ENCODE measurements at regions not wholly inside any gene's neighbourhood (a gene's known extent, or its start where the extent isn't known, plus 50 kb on each side); places are given as distances from the start of the nearest gene placed in this dataset.

GRCh38 chr16:9248162-9248561, 156.7 kb downstream of the HAPSTR1 start (continued):
- TF ChIP-seq ZNF609 (CRISPR knock-in tag; IDR thresholded peaks at IDR 0.05; ENCODE audit: borderline replicate concordance) (no peak), SMARCA4 (IDR thresholded peaks at IDR 0.05) (no peak), COPS2 (conservative IDR thresholded peaks at IDR 0.05) (no peak), ZNF140 (CRISPR knock-in tag; IDR thresholded peaks at IDR 0.05) (no peak)

- no peak for FAIRE-seq
- intact Hi-C loops (cut with micrococcal nuclease) (no loop called here), in situ Hi-C loops (cut with MboI) (no loop called here)
- no peak for TF ChIP-seq RFX5 (IDR thresholded peaks at IDR 0.05; ENCODE audit: low read depth, low read length)
- TF ChIP-seq E2F3 (CRISPR knock-in tag; IDR thresholded peaks at IDR 0.05), result no peak
- no peak for TF ChIP-seq ZFPM2 (CRISPR knock-in tag; IDR thresholded peaks at IDR 0.05)
- TF ChIP-seq SMARCC2 (IDR thresholded peaks at IDR 0.05; ENCODE audit: low read depth), result no peak
- no peak for TF ChIP-seq ZNF431 (CRISPR knock-in tag; IDR thresholded peaks at IDR 0.05)
- no peak for TF ChIP-seq KLF1 (tag; IDR thresholded peaks at IDR 0.05)
- no peak for TF ChIP-seq ZNF224 (CRISPR knock-in tag; IDR thresholded peaks at IDR 0.05)
- TF ChIP-seq SRSF9 (IDR thresholded peaks at IDR 0.05; ENCODE audit: borderline replicate concordance, low read depth, low read length), result no peak
- TF ChIP-seq CCNT2 (IDR thresholded peaks at IDR 0.05; ENCODE audit: borderline replicate concordance, extremely low read depth, insufficient read length, low read depth, low read length), result no peak
- no peak for TF ChIP-seq PPARD (CRISPR knock-in tag; IDR thresholded peaks at IDR 0.05)
- TF ChIP-seq ZMIZ1 (IDR thresholded peaks at IDR 0.05; ENCODE audit: low read depth in 2 of 2, low read length in 2 of 2), result no peak
- no peak for TF ChIP-seq ZNF551 (CRISPR knock-in tag; IDR thresholded peaks at IDR 0.05)
Measured at GRCh38 chr16:9249534-9249933, 158.1 kb downstream of the HAPSTR1 start.

More at GRCh38 chr16:9249534-9249933, 158.1 kb downstream of the HAPSTR1 start:
- H3K4me3 ChIP-seq, result no peak overlapping the region
- H3K4me2 ChIP-seq (ENCODE audit: insufficient read depth, low read length), result no peak overlapping the region
- H4K20me1 ChIP-seq (replicated peaks; ENCODE audit: control insufficient read depth, insufficient read depth, low read length), result no peaks in the 10 kb centered on the region
- 0% methylated on average over 4 of the region's 4 CpGs for WGBS (ENCODE audit: insufficient coverage, low coverage, missing lambda C conversion rate)
- H3K9me3 ChIP-seq (replicated peaks; ENCODE audit: control insufficient read depth, insufficient read depth, low read depth, low read length), result no peaks in the 10 kb centered on the region
- CTCF ChIA-PET (ENCODE audit: low intra/inter-chr PET ratio), result no interaction called here
- no peak overlapping the region for H2AFZ ChIP-seq (ENCODE audit: low read depth, low read length)
- H3K79me2 ChIP-seq (ENCODE audit: control insufficient read depth, insufficient read depth, low read length), result no peaks in the 10 kb centered on the region
- no peak overlapping the region for H3K9ac ChIP-seq (ENCODE audit: insufficient read depth in 1 of 2, low read depth in 2 of 2, low read length in 2 of 2)
- no peaks in the 10 kb centered on the region for H3K9me1 ChIP-seq (ENCODE audit: control insufficient read depth, insufficient read depth, low read length)
- POLR2A ChIA-PET, result no interaction called here
- no peaks in the 10 kb centered on the region for H3K27me3 ChIP-seq (ENCODE audit: control insufficient read depth in 2 of 2, insufficient read depth in 2 of 2, low read length in 2 of 2)
- H3K36me3 ChIP-seq (ENCODE audit: control insufficient read depth, insufficient read depth, low read length), result no peaks in the 10 kb centered on the region
- DNase-seq (ENCODE audit: extremely low read depth in 1 of 4, low spot score in 3 of 4) (no peak), ATAC-seq (no peak)
- no TSS peak for BruUV-seq (replicated peaks)
- no peak overlapping the region for H3K27ac ChIP-seq (ENCODE audit: extremely low read depth, low read depth, low read length)
- no peaks in the 10 kb centered on the region for H3K4me1 ChIP-seq (replicated peaks in 1 of 2; ENCODE audit: control insufficient read depth in 2 of 2, insufficient read depth in 2 of 2, low read length in 2 of 2)
